IPS DF 19.7 (cell line): ENCODE measurements at regions not wholly inside any gene's neighbourhood (a gene's known extent, or its start where the extent isn't known, plus 50 kb on each side); places are given as distances from the start of the nearest gene placed in this dataset.

Experiments
- DNase-seq: peaks from one replicate; pipeline ENCODE4 v3.0.0-alpha.2; 2013; ENCODE audit warnings: low read depth, low spot score

GRCh38 chr2:19139386-19139785, 219.0 kb downstream of the OSR1 start:
- DNase-seq, result no peak

- DNase-seq, result no peak
These were observed 220.1 kb downstream of the OSR1 start for GRCh38 chr2:19138264-19138825.

GRCh38 chr2:19137433-19137832, 221.0 kb downstream of the OSR1 start:
- no peak for DNase-seq

- DNase-seq, result no peak
These were observed 225.5 kb downstream of the OSR1 start for GRCh38 chr2:19132967-19133366.

GRCh38 chr2:19131871-19132270, 226.6 kb downstream of the OSR1 start:
- DNase-seq, result no peak

- no peak for DNase-seq
These were observed 230.3 kb downstream of the OSR1 start for GRCh38 chr2:19128148-19128547.

GRCh38 chr2:19127616-19128015, 230.8 kb downstream of the OSR1 start:
- no peak for DNase-seq

GRCh38 chr2:19125901-19126680, 232.3 kb downstream of the OSR1 start:
- DNase-seq, result no peak

GRCh38 chr2:19124135-19124534, 234.3 kb downstream of the OSR1 start:
- no peak for DNase-seq

- no peak for DNase-seq
These were observed 234.9 kb downstream of the OSR1 start for GRCh38 chr2:19123556-19123955.

GRCh38 chr2:19122220-19122619, 236.2 kb downstream of the OSR1 start:
- no peak for DNase-seq

GRCh38 chr2:19120941-19121750, 237.3 kb downstream of the OSR1 start:
- DNase-seq, result no peak

- DNase-seq, result no peak
These were observed 238.2 kb downstream of the OSR1 start for GRCh38 chr2:19120181-19120580.

GRCh38 chr2:19119326-19120001, 239.0 kb downstream of the OSR1 start:
- no peak for DNase-seq

- DNase-seq, result no peak
These were observed 241.5 kb downstream of the OSR1 start for GRCh38 chr2:19116918-19117317.

- DNase-seq, result no peak
These were observed 243.6 kb downstream of the OSR1 start for GRCh38 chr2:19114754-19115231.

GRCh38 chr2:19114126-19114525, 244.3 kb downstream of the OSR1 start:
- no peak for DNase-seq

GRCh38 chr2:19111354-19111753, 247.1 kb downstream of the OSR1 start:
- DNase-seq, result no peak

- DNase-seq, result no peak
These were observed 248.9 kb downstream of the OSR1 start for GRCh38 chr2:19109518-19109917.

- no peak for DNase-seq
These were observed 252.0 kb downstream of the OSR1 start for GRCh38 chr2:19106376-19106775.

GRCh38 chr2:19104503-19104902, 253.9 kb downstream of the OSR1 start:
- no peak for DNase-seq
